MM.1S (cell line): ENCODE measurements at regions not wholly inside any gene's neighbourhood (a gene's known extent, or its start where the extent isn't known, plus 50 kb on each side); places are given as distances from the start of the nearest gene placed in this dataset.
"Not testable (repeated sequence)": the region's sequence is repeated elsewhere in the genome, so short reads cannot be mapped to it uniquely, and the experiment has no call there.

ENCODE experiments used
- DNase-seq: peaks from one replicate; pipeline ENCODE4 v3.0.0-alpha.2; 2015
- H2AFZ ChIP-seq: fragments of 300-600 bp; sonication (generic); 2 replicates; pipeline ENCODE4 v1.6.0; 2016; ENCODE audit warnings: antibody characterized with exemption, low read length
- H3F3A ChIP-seq: fragments of 300-600 bp; sonication (generic); 2 replicates; pipeline ENCODE4 v1.6.1; 2016; ENCODE audit warnings: mild to moderate bottlenecking, antibody characterized with exemption, low read length, moderate library complexity, mixed read lengths; ENCODE audit not compliant: insufficient read depth
- H3K27ac ChIP-seq: fragments of 300-600 bp; sonication (generic); 2 replicates; pipeline ENCODE4 v1.5.1; 2016; ENCODE audit warnings: mild to moderate bottlenecking, low read length
- H3K27me3 ChIP-seq: fragments of 300-600 bp; sonication (generic); replicated peaks from 2 replicates; pipeline ENCODE4 v1.6.0; 2016; ENCODE audit warnings: low read length; ENCODE audit not compliant: insufficient read depth
- H3K36me3 ChIP-seq: fragments of 300-600 bp; sonication (generic); replicated peaks from 2 replicates; pipeline ENCODE4 v1.6.1; 2016; ENCODE audit warnings: mild to moderate bottlenecking, low read length, mixed read lengths; ENCODE audit not compliant: insufficient read depth
- H3K4me1 ChIP-seq: fragments of 300-600 bp; sonication (generic); 2 replicates; pipeline ENCODE4 v1.6.1; 2016; ENCODE audit warnings: low read length, mixed read lengths
- H3K4me2 ChIP-seq: fragments of 300-600 bp; sonication (generic); 2 replicates; pipeline ENCODE4 v1.6.0; 2016; ENCODE audit warnings: low read depth, low read length
- H3K4me3 ChIP-seq: fragments of 300-600 bp; sonication (generic); 2 replicates; pipeline ENCODE4 v1.5.1; 2016; ENCODE audit warnings: low read length, mixed read lengths
- H3K79me2 ChIP-seq: fragments of 300-600 bp; sonication (generic); 2 replicates; pipeline ENCODE4 v1.6.1; 2016; ENCODE audit warnings: mixed run types, low read length, mixed read lengths
- H3K9ac ChIP-seq: fragments of 300-600 bp; sonication (generic); 2 replicates; pipeline ENCODE4 v1.6.1; 2016; ENCODE audit warnings: low read length, mixed read lengths
- H3K9me2 ChIP-seq: fragments of 300-600 bp; sonication (generic); replicated peaks from 2 replicates; pipeline ENCODE4 v1.6.1; 2016; ENCODE audit warnings: mild to moderate bottlenecking, low read length, mixed read lengths; ENCODE audit not compliant: insufficient read depth
- H3K9me3 ChIP-seq: fragments of 300-600 bp; sonication (generic); replicated peaks from 2 replicates; pipeline ENCODE4 v1.6.1; 2016; ENCODE audit warnings: mild to moderate bottlenecking, low read length, mixed read lengths; ENCODE audit not compliant: insufficient read depth
- H4K20me1 ChIP-seq: fragments of 300-600 bp; sonication (generic); 2 replicates; pipeline ENCODE4 v1.6.1; 2016; ENCODE audit warnings: mild to moderate bottlenecking, low read length, moderate library complexity, mixed read lengths; ENCODE audit not compliant: insufficient read depth

GRCh38 chr9:40169204-40169603, 813.7 kb downstream of the SPATA31A1 start:
- H3F3A ChIP-seq, H3K27me3 ChIP-seq, H3K36me3 ChIP-seq, DNase-seq, H3K9me3 ChIP-seq, H3K9ac ChIP-seq, H3K4me1 ChIP-seq, H3K79me2 ChIP-seq, H2AFZ ChIP-seq, H3K9me2 ChIP-seq, H3K4me3 ChIP-seq, H3K4me2 ChIP-seq, H3K27ac ChIP-seq, H4K20me1 ChIP-seq: not testable (repeated sequence)

- not testable (repeated sequence) for H3K4me1 ChIP-seq, H3K79me2 ChIP-seq, DNase-seq, H3K27me3 ChIP-seq, H4K20me1 ChIP-seq, H2AFZ ChIP-seq, H3K27ac ChIP-seq, H3K9me3 ChIP-seq, H3K9me2 ChIP-seq, H3K4me2 ChIP-seq, H3K9ac ChIP-seq, H3K36me3 ChIP-seq, H3K4me3 ChIP-seq, H3F3A ChIP-seq
Measured at GRCh38 chr9:40173316-40173715, 817.8 kb downstream of the SPATA31A1 start.

- H3K4me1 ChIP-seq, H3K4me3 ChIP-seq, H3K27ac ChIP-seq, H3K9ac ChIP-seq, H3K79me2 ChIP-seq, DNase-seq, H2AFZ ChIP-seq, H4K20me1 ChIP-seq, H3K9me3 ChIP-seq, H3K9me2 ChIP-seq, H3K36me3 ChIP-seq, H3K27me3 ChIP-seq, H3F3A ChIP-seq, H3K4me2 ChIP-seq: not testable (repeated sequence)
Measured at GRCh38 chr9:40174035-40174434, 818.6 kb downstream of the SPATA31A1 start.

- H3K27ac ChIP-seq, H3K9me3 ChIP-seq, H3K4me3 ChIP-seq, H3K9ac ChIP-seq, H3K4me1 ChIP-seq, H3K79me2 ChIP-seq, H3K27me3 ChIP-seq, H2AFZ ChIP-seq, H3K36me3 ChIP-seq, H4K20me1 ChIP-seq, H3F3A ChIP-seq, DNase-seq, H3K4me2 ChIP-seq, H3K9me2 ChIP-seq: not testable (repeated sequence)
Measured at GRCh38 chr9:40177403-40177802, 821.9 kb downstream of the SPATA31A1 start.

GRCh38 chr9:40191403-40191802, 835.9 kb downstream of the SPATA31A1 start:
- not testable (repeated sequence) for H4K20me1 ChIP-seq, H3K9me3 ChIP-seq, H3K9ac ChIP-seq, H3K4me3 ChIP-seq, H3K4me2 ChIP-seq, H3K27me3 ChIP-seq, DNase-seq, H3K79me2 ChIP-seq, H3K9me2 ChIP-seq, H3K27ac ChIP-seq, H3K4me1 ChIP-seq, H3K36me3 ChIP-seq, H3F3A ChIP-seq, H2AFZ ChIP-seq

GRCh38 chr9:40192162-40192561, 836.7 kb downstream of the SPATA31A1 start:
- not testable (repeated sequence) for H4K20me1 ChIP-seq, H3K9ac ChIP-seq, H3K4me2 ChIP-seq, H2AFZ ChIP-seq, H3K79me2 ChIP-seq, H3K4me3 ChIP-seq, H3K9me2 ChIP-seq, DNase-seq, H3F3A ChIP-seq, H3K36me3 ChIP-seq, H3K4me1 ChIP-seq, H3K27ac ChIP-seq, H3K27me3 ChIP-seq, H3K9me3 ChIP-seq

GRCh38 chr9:40196165-40196714, 840.8 kb downstream of the SPATA31A1 start:
- H4K20me1 ChIP-seq, H3K4me2 ChIP-seq, H3K27me3 ChIP-seq, H3K27ac ChIP-seq, H3K4me3 ChIP-seq, H3K36me3 ChIP-seq, H3K4me1 ChIP-seq, H3F3A ChIP-seq, H3K79me2 ChIP-seq, H3K9me2 ChIP-seq, H2AFZ ChIP-seq, H3K9me3 ChIP-seq, DNase-seq, H3K9ac ChIP-seq: not testable (repeated sequence)

- not testable (repeated sequence) for H3K9ac ChIP-seq, H3K4me2 ChIP-seq, H3K27ac ChIP-seq, H3K4me1 ChIP-seq, H3K27me3 ChIP-seq, H3K4me3 ChIP-seq, H3K9me3 ChIP-seq, H3F3A ChIP-seq, H3K36me3 ChIP-seq, H3K79me2 ChIP-seq, H4K20me1 ChIP-seq, H3K9me2 ChIP-seq, H2AFZ ChIP-seq, DNase-seq
Measured at GRCh38 chr9:40196803-40197202, 841.3 kb downstream of the SPATA31A1 start.
